GM19328 (cell line): ENCODE measurements at regions not wholly inside any gene's neighbourhood (a gene's known extent, or its start where the extent isn't known, plus 50 kb on each side); places are given as distances from the start of the nearest gene placed in this dataset.
"Not testable (repeated sequence)": the region's sequence is repeated elsewhere in the genome, so short reads cannot be mapped to it uniquely, and the experiment has no call there.

Source experiments
- ATAC-seq: cut with Tn5 transposase; IDR thresholded peaks from one replicate; pipeline ENCODE4 v1.9.1; 2021; ENCODE audit warnings: mild to moderate bottlenecking, moderate library complexity; ENCODE audit not compliant: unreplicated experiment

DNA sequence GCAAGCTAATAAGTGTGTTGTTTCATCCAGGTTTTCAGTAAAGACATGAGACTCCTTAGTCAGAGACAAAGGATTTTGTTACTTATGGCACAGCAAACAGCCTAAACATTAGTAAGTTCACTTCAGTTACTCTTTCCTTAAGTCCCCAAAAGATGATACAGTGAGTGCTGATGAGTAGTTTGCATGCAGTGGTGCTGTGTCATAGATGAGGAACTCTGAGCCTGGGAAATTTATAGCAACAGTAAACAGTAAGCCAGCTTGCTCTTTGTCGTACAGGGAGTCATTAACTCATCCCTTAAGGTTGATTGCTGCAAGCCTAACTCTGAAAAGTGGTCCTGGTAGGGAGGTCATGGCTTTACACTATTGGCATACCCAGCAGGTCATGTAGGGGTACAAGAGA is 208.6 kb upstream of the OR4E1 start:
- ATAC-seq = no peak

DNA sequence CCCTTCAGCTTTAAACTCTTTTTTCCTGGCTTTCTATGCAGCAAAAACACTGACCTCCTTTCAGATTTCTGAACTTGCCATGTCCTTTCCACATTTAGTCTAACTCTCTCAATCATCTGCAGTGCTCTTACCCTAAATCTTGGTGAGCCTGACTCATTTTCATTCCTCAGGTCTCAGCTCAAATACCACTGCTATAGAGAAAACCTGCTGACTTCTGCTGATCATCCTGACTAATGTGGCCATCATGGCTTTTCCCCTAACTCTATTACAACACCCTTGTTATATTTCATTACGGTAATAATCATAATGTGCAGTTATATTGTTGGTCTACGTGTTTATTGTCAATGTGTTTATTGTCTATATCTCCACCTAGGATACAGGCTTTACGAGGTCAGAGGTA is 207.3 kb upstream of the OR4E1 start:
- no peak for ATAC-seq

- ATAC-seq = no peak
These were observed 202.2 kb upstream of the OR4E1 start for GRCh38 chr14:21875791-21876190.

GRCh38 chr14:21874946-21875345 is 201.3 kb upstream of the OR4E1 start:
- no peak for ATAC-seq

DNA sequence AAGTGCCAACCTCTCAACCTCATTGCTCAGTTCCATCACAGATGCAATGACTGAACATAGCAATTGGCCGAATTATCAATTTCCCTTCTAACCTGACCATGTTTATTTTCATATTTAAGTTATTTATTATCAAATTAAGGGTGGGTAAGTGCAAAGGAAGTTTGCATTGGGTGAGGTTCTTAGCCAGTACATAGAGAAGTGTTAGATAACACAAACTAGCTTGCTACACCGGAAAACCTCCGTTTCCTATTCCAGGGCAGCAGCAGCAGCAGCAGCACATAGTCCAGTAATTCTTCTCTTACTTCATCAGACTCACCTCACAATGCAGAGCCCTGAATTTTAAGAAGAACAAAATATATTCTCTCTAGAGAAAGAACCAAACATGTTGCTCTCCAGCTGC is 200.5 kb upstream of the OR4E1 start:
- no peak for ATAC-seq

GRCh38 chr14:21868442-21869046 is 194.9 kb upstream of the OR4E1 start:
- ATAC-seq = no peak

- no peak for ATAC-seq
These were observed 193.9 kb upstream of the OR4E1 start for GRCh38 chr14:21867541-21867940.

DNA sequence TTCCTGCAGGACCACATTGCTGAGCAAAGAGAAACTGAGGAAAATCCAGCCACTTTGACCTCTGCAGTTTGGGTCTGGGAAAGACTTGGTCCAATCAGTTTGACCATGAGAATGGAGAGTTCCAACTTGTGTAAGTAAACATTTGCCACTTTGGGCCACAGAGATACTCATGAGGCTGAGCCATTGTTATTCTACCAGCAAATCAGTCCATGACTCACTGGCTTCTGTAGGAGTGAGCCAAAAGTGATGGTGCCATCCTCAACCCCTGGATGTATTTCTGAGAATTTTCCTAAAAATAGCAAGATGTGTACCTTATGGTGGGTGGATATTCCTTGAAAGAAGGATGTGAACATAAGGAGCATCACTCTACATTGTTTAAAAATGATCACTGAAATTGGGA is 192.9 kb upstream of the OR4E1 start:
- ATAC-seq = no peak

DNA sequence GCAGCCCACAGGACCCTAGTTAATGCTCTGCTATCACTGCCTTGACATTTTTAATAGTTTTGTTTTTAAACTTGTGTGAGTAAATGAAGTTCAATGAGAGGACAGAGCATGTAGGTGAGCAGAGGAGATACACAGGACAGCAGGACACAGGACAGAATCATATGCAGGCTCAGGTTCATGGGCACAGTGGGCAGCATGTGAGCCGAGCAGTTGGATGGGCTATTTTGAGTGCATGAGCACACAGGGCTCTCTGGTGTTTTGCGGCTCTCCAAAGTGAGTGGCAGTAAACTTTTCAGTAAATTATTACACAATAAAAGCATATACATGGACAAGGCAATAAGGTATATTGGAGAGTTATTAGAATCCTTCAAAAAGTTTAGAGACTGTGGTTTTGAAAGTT is 189.7 kb upstream of the OR4E1 start:
- ATAC-seq = no peak

DNA sequence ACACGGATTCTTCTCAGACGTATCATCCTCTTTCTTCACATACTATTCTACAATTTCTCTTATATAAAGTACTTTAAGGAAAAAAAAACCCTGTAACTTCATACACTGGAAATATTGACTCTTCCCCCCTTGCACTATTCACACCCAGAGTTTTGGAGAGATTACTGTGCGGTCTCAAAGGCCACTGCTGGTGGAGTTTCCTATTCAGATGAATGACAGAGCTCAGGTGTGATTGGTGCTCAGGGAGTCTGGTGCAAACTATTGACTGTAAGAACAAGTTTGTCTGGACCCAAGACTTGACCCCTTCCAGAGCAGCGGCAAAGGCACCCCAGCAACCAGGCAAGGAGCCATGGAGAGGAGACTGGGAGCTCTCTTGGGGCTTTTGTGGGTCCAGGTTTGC is 187.5 kb upstream of the OR4E1 start:
- ATAC-seq = no peak

GRCh38 chr14:21860172-21860571 is 186.6 kb upstream of the OR4E1 start:
- ATAC-seq = no peak

GRCh38 chr14:21852775-21853174 is 179.2 kb upstream of the OR4E1 start:
- no peak for ATAC-seq

DNA sequence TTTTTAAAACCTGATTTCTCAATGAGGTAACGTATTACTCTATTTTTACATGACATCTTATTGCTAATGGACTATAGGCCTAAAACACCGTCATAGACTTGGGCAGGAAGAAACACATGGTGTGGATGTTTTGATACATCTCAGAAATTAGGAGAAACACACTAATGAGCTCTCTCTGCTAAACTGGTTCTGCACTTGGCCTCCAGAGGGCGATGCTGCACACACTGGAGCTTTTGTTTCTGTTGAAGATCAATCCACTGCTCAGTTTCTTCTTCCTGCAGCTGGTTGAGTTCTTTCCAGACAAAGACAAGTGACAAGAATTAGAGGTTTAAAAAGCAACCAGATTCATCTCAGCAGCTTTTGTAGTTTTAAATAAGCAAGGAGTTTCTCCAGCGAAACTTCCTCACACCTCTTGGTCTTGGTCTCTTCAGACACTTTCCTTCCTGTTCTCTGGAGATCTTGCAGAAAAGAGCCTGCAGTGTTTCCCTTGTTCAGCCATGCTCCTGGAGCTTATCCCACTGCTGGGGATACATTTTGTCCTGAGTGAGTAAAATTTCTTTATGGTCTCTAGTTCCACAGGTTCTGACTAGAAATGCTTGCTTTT is 178.5 kb upstream of the OR4E1 start:
- no peak for ATAC-seq

- not testable (repeated sequence) for ATAC-seq
These were observed 173.3 kb upstream of the OR4E1 start for GRCh38 chr14:21846902-21847301.

- ATAC-seq = no peak
These were observed 172.7 kb upstream of the OR4E1 start for GRCh38 chr14:21846227-21846885.

DNA sequence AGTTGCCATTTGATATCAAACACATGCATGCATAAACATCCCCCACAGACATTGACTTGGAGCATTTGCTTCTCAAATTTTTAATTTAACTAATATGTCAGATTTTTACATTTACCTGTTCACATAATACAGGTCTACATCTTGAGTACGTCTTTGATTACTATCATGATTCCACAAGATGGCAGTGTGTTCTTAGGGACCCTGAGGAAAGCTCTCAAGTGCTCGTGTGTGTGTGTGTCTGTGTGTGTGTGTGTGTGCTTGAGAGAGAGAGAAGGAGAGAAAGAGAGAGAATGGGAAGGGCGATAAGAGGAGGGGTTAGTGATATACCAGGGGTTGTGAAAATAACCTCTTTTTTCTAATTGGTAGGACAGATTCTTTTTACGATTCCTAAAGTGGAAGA is 167.1 kb upstream of the OR4E1 start:
- no peak for ATAC-seq

DNA sequence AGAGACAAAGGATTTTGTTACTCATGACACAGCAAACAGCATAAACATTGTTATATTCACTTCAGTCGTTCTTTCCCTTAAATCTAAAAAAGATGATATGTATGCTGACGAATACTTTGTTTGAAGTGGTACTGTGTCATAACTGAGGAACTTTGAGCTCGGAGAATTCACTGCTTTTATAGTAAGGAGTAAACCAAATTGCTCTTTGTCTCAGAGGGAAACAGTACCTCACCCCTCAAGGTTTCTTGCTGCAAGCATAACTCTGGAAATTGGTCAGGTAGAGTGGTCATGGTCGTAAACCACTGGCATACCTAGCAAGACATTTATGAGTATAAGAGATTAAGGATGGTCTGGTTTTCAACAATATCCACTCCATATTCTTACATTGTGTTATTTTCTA is 160.2 kb upstream of the OR4E1 start:
- no peak for ATAC-seq

- no peak for ATAC-seq
These were observed 152.2 kb upstream of the OR4E1 start for GRCh38 chr14:21825845-21826244.

DNA sequence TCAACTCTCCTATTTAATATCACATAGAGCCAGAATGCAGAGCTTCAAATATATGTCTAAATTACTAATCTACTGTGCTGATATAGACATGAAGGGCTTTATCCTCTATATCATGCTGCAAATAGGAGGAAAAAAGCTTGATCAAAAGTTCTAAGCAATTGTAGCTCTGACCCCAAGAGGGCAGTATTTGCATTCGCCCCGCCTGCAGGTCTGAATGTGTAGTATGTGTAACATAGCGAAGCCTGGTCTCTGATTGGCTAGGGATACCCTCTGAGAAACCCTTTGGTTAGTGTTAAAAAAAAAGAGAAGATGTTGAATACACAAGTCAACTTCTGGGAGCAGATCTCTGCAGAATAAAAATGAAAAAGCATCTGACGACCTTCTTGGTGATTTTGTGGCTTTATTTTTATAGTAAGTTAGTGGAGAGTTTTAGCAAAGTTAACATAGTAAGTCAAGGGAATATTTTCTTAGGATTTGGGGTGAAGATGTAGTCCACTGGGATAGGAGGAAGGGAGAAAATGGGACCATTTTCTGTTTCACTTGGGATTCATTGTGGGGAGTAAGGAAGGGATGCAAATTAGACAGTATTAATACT is 151.6 kb upstream of the OR4E1 start:
- no peak for ATAC-seq

DNA sequence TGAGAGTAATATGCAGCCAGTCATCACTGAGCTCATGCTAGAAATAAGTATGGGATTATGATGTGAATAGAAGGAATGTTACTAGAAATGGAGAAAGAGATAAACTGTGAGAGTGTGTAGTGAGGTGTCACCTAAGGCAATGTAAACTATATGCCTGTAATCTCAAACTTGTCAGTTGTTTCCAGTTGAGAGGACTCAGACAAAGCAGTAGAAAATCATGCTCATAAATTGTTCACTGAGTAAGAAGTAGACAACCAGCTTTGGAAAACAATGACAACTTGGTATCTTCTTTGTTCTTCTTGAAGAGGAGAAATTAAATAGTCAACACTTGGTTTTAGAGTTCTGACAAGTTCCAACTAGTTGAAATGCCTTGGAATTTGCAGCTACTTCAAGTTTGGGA is 148.5 kb upstream of the OR4E1 start:
- ATAC-seq = no peak

- ATAC-seq = no peak
These were observed 147.0 kb upstream of the OR4E1 start for GRCh38 chr14:21820631-21821030.

DNA sequence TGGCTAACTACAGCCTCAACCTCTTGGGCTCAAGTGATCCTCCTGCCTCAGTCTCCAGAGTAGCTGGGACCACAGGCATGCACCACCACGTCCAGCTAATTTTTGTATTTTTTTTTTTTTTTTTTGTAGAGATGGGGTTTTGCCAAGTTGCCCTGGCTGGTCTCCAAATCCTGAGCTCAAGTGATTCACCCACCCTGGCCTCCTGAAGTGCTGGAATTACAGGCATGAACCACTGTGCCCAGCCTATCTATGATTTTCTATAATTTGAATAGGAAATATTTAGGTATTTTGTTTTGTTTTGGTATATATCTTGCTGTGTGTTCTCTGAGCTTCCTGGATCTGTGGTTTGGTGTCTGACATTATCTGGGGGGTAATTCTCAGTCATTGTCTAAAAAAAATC is 146.3 kb upstream of the OR4E1 start:
- not testable (repeated sequence) for ATAC-seq
